GM10266 (cell line): ENCODE measurements at regions not wholly inside any gene's neighbourhood (a gene's known extent, or its start where the extent isn't known, plus 50 kb on each side); places are given as distances from the start of the nearest gene placed in this dataset.

ENCODE experiments used
- DNase-seq: peaks from one replicate; pipeline ENCODE4 v3.0.0; 2012; ENCODE audit errors: extremely low spot score
- TF ChIP-seq, protein P1 (sequence below): IDR thresholded peaks from 2 replicates; pipeline ENCODE4 v1.5.1; 2012; ENCODE audit warnings: mild to moderate bottlenecking, low read depth; ENCODE audit not compliant: control insufficient read depth, insufficient read depth; ENCODE audit errors: missing control alignments

DNA sequence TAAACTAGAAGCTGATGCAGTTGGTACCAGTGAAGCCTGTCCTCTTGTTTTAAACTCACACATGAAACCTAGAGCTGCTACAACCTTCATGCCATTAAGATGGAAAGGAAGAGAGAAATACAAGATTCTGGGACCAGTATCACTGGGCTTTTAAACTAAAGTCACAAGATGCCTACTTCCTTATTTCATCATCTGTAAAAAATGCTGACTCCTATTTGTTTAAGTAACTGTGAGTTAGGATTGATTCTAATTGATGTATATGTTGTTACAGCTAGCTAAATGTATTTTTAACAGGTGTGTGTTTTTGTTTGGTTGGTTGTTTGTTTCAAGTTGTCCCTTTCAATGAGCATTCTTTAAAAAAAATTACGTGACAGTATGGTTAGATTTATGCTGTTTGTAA is 833.3 kb upstream of the PRMT6 start:
- DNase-seq: no peak
- TF ChIP-seq, protein P1, sequence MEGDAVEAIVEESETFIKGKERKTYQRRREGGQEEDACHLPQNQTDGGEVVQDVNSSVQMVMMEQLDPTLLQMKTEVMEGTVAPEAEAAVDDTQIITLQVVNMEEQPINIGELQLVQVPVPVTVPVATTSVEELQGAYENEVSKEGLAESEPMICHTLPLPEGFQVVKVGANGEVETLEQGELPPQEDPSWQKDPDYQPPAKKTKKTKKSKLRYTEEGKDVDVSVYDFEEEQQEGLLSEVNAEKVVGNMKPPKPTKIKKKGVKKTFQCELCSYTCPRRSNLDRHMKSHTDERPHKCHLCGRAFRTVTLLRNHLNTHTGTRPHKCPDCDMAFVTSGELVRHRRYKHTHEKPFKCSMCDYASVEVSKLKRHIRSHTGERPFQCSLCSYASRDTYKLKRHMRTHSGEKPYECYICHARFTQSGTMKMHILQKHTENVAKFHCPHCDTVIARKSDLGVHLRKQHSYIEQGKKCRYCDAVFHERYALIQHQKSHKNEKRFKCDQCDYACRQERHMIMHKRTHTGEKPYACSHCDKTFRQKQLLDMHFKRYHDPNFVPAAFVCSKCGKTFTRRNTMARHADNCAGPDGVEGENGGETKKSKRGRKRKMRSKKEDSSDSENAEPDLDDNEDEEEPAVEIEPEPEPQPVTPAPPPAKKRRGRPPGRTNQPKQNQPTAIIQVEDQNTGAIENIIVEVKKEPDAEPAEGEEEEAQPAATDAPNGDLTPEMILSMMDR: no peak

DNA sequence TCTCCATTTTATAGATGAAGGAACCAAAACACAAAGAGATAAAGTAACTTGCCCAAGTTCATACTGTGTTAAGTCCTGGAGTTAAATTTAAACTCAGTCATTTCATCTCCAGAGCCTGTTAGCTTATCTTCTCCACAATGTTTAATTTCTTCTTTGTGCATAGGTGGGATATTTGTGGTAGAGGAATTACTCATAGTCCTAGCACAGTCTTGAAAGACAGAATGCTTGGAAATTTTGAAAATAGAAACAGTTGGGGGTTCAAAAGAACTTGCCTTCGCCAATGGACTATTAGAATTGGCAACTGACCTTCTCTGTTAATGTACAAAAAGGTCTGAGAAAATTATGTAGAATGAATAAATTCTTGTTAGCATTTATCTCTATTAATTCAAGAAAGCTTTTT is 832.0 kb upstream of the PRMT6 start:
- no peak for DNase-seq
- TF ChIP-seq, protein P1: no peak

DNA sequence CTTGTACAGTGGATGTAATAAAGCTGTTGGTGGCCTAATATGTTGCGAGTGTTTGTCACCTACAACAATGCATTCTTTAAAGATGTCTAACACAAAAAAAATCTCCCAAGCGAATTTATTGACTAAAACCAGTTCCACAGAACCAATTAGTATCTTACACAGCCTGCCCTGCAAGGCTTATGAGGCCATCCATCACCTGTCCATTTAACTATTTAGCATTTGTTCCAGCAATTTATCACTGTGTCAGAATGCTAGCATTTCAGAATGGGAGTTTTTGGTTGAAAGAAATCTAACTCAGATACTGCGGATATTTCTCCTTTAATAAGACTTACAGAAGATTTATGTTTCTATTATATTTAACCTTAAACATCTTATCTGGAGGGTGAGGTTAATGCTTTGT is 831.1 kb upstream of the PRMT6 start:
- TF ChIP-seq, protein P1: no peak

DNA sequence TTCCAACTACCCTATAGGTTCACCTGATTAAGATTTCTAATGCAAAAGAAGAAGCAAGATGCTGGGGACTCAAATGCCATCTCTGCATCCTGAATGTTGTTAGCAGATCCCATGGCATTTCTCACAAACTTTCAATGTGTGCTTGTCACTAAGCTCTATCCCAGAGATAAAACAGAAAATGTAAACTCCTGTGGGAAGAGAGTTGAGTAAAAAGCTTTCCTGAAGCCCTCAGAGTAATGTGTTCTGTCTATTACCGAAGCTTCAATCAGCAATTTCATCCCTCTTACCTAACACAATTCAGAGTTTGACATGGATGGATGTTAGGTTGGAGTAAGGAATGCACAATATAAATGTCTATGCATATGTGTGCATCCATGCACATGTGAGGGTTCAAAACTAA is 829.9 kb upstream of the PRMT6 start:
- TF ChIP-seq, protein P1: no peak
- no peak for DNase-seq

More for the DNA sequence above, 831.1 kb upstream of the PRMT6 start:
- no peak for DNase-seq

DNA sequence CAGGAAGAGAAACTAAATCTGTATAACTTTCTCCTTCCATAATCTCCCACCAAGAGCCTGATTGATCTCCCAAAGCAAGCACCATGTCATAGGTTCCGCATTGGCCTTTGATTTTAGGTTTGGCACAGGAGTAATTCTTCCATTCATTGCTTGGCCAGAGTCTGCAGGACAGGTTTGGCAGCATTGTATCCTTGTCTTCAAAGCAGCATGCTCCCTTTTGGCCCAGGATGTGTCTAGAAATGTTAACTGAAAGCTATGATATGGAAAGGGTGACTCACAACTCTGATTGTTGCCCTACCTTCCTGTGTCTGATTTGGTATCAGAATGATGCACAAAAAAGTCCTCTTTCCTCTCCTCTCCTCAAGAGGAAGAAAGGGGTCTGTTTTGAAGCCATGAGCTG is 824.3 kb upstream of the PRMT6 start:
- no peak for DNase-seq
- TF ChIP-seq, protein P1: no peak

DNA sequence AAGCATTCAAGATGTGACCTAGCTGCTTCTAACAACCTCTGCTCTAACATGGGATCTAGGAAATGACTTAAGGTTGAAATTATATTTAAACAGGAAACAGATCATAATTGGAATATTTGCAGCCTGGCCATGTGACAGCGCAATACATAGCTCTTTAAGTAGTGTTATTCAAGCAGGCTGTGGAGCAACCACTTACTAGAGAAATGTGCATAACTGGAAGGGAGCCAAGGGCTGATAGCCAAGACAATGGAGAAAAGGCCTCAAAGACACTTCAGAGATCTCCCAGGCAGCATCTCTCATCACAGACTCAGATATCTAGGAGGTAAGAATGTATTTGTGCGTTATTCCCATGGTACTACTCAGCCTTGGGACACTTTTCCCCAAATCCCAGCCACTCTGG is 823.0 kb upstream of the PRMT6 start:
- TF ChIP-seq, protein P1: no peak
- DNase-seq: no peak

DNA sequence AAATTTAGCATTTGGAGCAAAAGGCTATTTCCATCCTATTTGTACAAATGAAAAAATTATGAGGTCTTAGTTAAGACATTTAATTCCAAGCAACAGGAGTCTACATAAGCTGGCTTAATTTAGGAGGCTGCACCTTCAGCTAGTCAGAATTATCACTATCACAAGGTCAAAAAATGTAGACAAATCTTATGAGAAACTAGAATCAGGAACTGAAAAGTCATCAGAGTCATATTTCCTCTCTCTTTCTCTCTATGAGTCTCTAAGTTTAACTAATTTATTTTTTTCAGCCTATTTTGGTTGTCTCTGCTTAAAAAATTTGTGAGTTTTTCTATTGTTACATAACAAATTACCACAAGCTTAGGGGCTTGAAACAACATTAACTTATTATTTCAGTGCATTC is 807.1 kb upstream of the PRMT6 start:
- DNase-seq: no peak
- TF ChIP-seq, protein P1: no peak
